Neural cell (in vitro differentiated cells): ENCODE measurements at regions not wholly inside any gene's neighbourhood (a gene's known extent, or its start where the extent isn't known, plus 50 kb on each side); places are given as distances from the start of the nearest gene placed in this dataset.

Experiments used
- H2AFZ ChIP-seq: fragments of 200-600, 300-800 bp; sonication (generic), shearing (Covaris generic); 2 replicates; pipeline ENCODE4 v1.6.0; 2014; ENCODE audit warnings: low read depth, mild to moderate bottlenecking, antibody characterized with exemption, low read length, moderate library complexity
- H3F3A ChIP-seq: fragments of 200-600 bp; shearing (Covaris generic); 2 replicates; pipeline ENCODE4 v1.6.1; 2016; ENCODE audit warnings: mild to moderate bottlenecking, moderate library complexity, mixed read lengths, antibody characterized with exemption, low read length; ENCODE audit not compliant: insufficient read depth, poor library complexity, severe bottlenecking
- H3K27ac ChIP-seq: fragments of 200-600, 300-800 bp; sonication (generic), shearing (Covaris generic); 2 replicates; pipeline ENCODE4 v1.5.1; 2014; ENCODE audit warnings: mild to moderate bottlenecking, low read length, moderate library complexity
- H3K27me3 ChIP-seq: fragments of 300-800, 200-600 bp; sonication (generic), shearing (Covaris generic); 2 replicates; pipeline ENCODE4 v1.6.0; 2014; ENCODE audit warnings: mild to moderate bottlenecking, low read depth, low read length, moderate library complexity; ENCODE audit not compliant: insufficient read depth
- H3K36me3 ChIP-seq: fragments of 300-800, 200-600 bp; sonication (generic), shearing (Covaris generic); 2 replicates; pipeline ENCODE4 v1.5.1; 2014; ENCODE audit warnings: mild to moderate bottlenecking, antibody characterized with exemption, low read length, moderate library complexity; ENCODE audit not compliant: insufficient read depth
- H3K4me2 ChIP-seq: fragments of 300-800, 200-600 bp; sonication (generic), shearing (Covaris generic); 2 replicates; pipeline ENCODE4 v1.6.0; 2014; ENCODE audit warnings: mild to moderate bottlenecking, low read length
- H3K4me3 ChIP-seq: fragments of 300-800, 200-600 bp; sonication (generic), shearing (Covaris generic); 2 replicates; pipeline ENCODE4 v1.5.1; 2014; ENCODE audit warnings: mild to moderate bottlenecking, low read length, moderate library complexity
- H3K79me2 ChIP-seq: fragments of 200-600 bp; shearing (Covaris generic); replicated peaks from 2 replicates; pipeline ENCODE4 v1.6.0; 2014; ENCODE audit warnings: mild to moderate bottlenecking, low read length, moderate library complexity; ENCODE audit not compliant: insufficient read depth
- H3K9ac ChIP-seq: fragments of 300-800, 200-600 bp; sonication (generic), shearing (Covaris generic); 2 replicates; pipeline ENCODE4 v1.6.1; 2016; ENCODE audit warnings: mild to moderate bottlenecking, low read length, mixed read lengths
- H3K9me2 ChIP-seq: fragments of 200-600 bp; shearing (Covaris generic); 2 replicates; pipeline ENCODE4 v1.6.1; 2016; ENCODE audit warnings: mild to moderate bottlenecking, low read length, mixed read lengths; ENCODE audit not compliant: insufficient read depth
- H3K9me3 ChIP-seq: fragments of 200-600, 300-800 bp; sonication (generic), shearing (Covaris generic); 2 replicates; pipeline ENCODE4 v1.6.1; 2016; ENCODE audit warnings: mild to moderate bottlenecking, mixed run types, low read length, moderate library complexity, mixed read lengths
- H4K20me1 ChIP-seq: fragments of 200-600 bp; shearing (Covaris generic); 2 replicates; pipeline ENCODE4 v1.6.1; 2016; ENCODE audit warnings: mild to moderate bottlenecking, mixed run types; ENCODE audit not compliant: insufficient read depth
- CTCF ChIP-seq: fragments of 450-650 bp; IDR thresholded peaks from 2 replicates; pipeline ENCODE4 v1.5.1; 2014; ENCODE audit warnings: antibody characterized with exemption, mild to moderate bottlenecking, moderate library complexity; ENCODE audit not compliant: poor library complexity, severe bottlenecking
- EP300 ChIP-seq: fragments of 450-650 bp; conservative IDR thresholded peaks from 2 replicates; pipeline ENCODE4 v1.6.1; 2014; ENCODE audit warnings: antibody characterized with exemption, mild to moderate bottlenecking, moderate library complexity; ENCODE audit not compliant: poor library complexity, severe bottlenecking
- EZH2 ChIP-seq: fragments of 200-600, 300-800 bp; shearing (Covaris generic), sonication (generic); IDR thresholded peaks from 2 replicates; pipeline ENCODE4 v1.6.1; 2014; ENCODE audit warnings: antibody characterized with exemption, low read length, borderline replicate concordance, mild to moderate bottlenecking; ENCODE audit not compliant: insufficient read depth, poor library complexity, severe bottlenecking
- MXI1 ChIP-seq: fragments of 450-650 bp; conservative IDR thresholded peaks from 2 replicates; pipeline ENCODE4 v1.6.1; 2014; ENCODE audit warnings: antibody characterized with exemption, mild to moderate bottlenecking; ENCODE audit not compliant: poor library complexity, severe bottlenecking
- POLR2AphosphoS5 ChIP-seq: IDR thresholded peaks from 2 replicates; pipeline ENCODE4 v1.6.1; 2012
- RAD21 ChIP-seq: fragments of 450-650 bp; conservative IDR thresholded peaks from 2 replicates; pipeline ENCODE4 v1.6.1; 2014; ENCODE audit warnings: antibody characterized with exemption, mild to moderate bottlenecking, moderate library complexity
- SMC3 ChIP-seq: fragments of 450-650 bp; conservative IDR thresholded peaks from 2 replicates; pipeline ENCODE4 v1.6.1; 2014; ENCODE audit warnings: antibody characterized with exemption, mild to moderate bottlenecking, moderate library complexity; ENCODE audit not compliant: poor library complexity
- TAF1 ChIP-seq: IDR thresholded peaks from 2 replicates; pipeline ENCODE4 v1.6.1; 2012; ENCODE audit warnings: low read depth
- TF ChIP-seq, protein P1 (sequence below): IDR thresholded peaks from 2 replicates; pipeline ENCODE4 v1.6.1; 2012; ENCODE audit warnings: borderline replicate concordance

DNA sequence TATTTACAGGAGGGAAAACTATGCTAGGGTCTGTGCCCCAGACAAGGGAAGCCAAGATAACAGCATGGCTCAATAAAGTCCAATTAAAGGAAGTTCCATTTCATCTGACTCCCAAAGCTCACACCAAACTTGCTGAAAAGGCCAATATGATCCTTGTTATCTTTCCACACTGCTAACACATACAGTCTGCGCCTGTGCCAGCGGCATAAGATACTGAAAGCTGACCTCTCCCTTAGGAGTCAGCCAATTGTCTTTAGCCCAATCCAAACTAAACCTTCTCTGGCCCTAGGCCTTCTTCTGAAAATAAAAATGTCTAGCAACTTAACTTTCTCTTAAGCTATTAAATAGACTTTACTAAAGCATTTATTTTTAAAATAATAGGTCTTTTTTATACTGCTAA lies 179.0 kb upstream of the PLD5 start:
- H3K79me2 ChIP-seq = no peaks in the 10 kb centered on the region
- H3K4me3 ChIP-seq = no peak overlapping the region
- H4K20me1 ChIP-seq = no peaks in the 10 kb centered on the region
- no peaks in the 10 kb centered on the region for H3F3A ChIP-seq
- no peak overlapping the region for H3K4me2 ChIP-seq
- no peak overlapping the region for H3K9ac ChIP-seq
- TF ChIP-seq POLR2AphosphoS5 (no peak), MXI1 (no peak), TAF1 (no peak), EP300 (no peak), CTCF (no peak), EZH2 (no peak), RAD21 (no peak), SMC3 (no peak)
- TF ChIP-seq, protein P1, sequence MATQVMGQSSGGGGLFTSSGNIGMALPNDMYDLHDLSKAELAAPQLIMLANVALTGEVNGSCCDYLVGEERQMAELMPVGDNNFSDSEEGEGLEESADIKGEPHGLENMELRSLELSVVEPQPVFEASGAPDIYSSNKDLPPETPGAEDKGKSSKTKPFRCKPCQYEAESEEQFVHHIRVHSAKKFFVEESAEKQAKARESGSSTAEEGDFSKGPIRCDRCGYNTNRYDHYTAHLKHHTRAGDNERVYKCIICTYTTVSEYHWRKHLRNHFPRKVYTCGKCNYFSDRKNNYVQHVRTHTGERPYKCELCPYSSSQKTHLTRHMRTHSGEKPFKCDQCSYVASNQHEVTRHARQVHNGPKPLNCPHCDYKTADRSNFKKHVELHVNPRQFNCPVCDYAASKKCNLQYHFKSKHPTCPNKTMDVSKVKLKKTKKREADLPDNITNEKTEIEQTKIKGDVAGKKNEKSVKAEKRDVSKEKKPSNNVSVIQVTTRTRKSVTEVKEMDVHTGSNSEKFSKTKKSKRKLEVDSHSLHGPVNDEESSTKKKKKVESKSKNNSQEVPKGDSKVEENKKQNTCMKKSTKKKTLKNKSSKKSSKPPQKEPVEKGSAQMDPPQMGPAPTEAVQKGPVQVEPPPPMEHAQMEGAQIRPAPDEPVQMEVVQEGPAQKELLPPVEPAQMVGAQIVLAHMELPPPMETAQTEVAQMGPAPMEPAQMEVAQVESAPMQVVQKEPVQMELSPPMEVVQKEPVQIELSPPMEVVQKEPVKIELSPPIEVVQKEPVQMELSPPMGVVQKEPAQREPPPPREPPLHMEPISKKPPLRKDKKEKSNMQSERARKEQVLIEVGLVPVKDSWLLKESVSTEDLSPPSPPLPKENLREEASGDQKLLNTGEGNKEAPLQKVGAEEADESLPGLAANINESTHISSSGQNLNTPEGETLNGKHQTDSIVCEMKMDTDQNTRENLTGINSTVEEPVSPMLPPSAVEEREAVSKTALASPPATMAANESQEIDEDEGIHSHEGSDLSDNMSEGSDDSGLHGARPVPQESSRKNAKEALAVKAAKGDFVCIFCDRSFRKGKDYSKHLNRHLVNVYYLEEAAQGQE = no peak
- no peaks in the 10 kb centered on the region for H3K36me3 ChIP-seq
- H3K27ac ChIP-seq = no peak overlapping the region
- no peaks in the 10 kb centered on the region for H3K9me2 ChIP-seq
- H3K9me3 ChIP-seq = no peaks in the 10 kb centered on the region
- no peaks in the 10 kb centered on the region for H3K27me3 ChIP-seq
- H2AFZ ChIP-seq = no peak overlapping the region

- TF ChIP-seq MXI1 (no peak), EZH2 (no peak), POLR2AphosphoS5 (no peak), TAF1 (no peak), CTCF (no peak), SMC3 (no peak), EP300 (no peak), RAD21 (no peak)
- TF ChIP-seq, protein P1 = no peak
- Histone ChIP-seq H3K27me3 (no peaks in the 10 kb centered on the region), H3K9me2 (no peaks in the 10 kb centered on the region), H3K27ac (no peak overlapping the region), H3F3A (no peaks in the 10 kb centered on the region), H3K36me3 (no peaks in the 10 kb centered on the region), H3K9me3 (no peaks in the 10 kb centered on the region), H2AFZ (no peak overlapping the region), H3K4me2 (no peak overlapping the region), H3K4me3 (no peak overlapping the region), H3K9ac (no peak overlapping the region), H4K20me1 (no peaks in the 10 kb centered on the region), H3K79me2 (no peaks in the 10 kb centered on the region)
These were observed 168.5 kb upstream of the PLD5 start for GRCh38 chr1:242692988-242693387.
